Subcutaneous abdominal adipose tissue (tissue), 5 donors: ENCODE measurements at regions not wholly inside any gene's neighbourhood (a gene's known extent, or its start where the extent isn't known, plus 50 kb on each side); places are given as distances from the start of the nearest gene placed in this dataset.

Source experiments
- H3K27ac ChIP-seq: one replicate; pipeline ENCODE4 v1.7.0; 2013; ENCODE audit warnings: low read depth, mild to moderate bottlenecking, inconsistent platforms, low read length, moderate library complexity
- H3K27me3 ChIP-seq, 5 donors: one replicate each; pipeline ENCODE4 v1.7.0; 2013; ENCODE audit warnings: low read length in 5 of 5, inconsistent platforms in 1 of 5; ENCODE audit not compliant: control insufficient read depth in 5 of 5, insufficient read depth in 4 of 5
- H3K36me3 ChIP-seq, 5 donors: one replicate each; pipeline ENCODE4 v1.7.0; 2013; ENCODE audit warnings: low read length in 5 of 5; ENCODE audit not compliant: control insufficient read depth in 5 of 5, insufficient read depth in 5 of 5
- H3K4me1 ChIP-seq, 5 donors: one replicate each; pipeline ENCODE4 v1.7.0; 2013; ENCODE audit warnings: low read length in 5 of 5, mild to moderate bottlenecking in 3 of 5, moderate library complexity in 1 of 5; ENCODE audit not compliant: control insufficient read depth in 5 of 5, insufficient read depth in 5 of 5
- H3K4me3 ChIP-seq, 5 donors: one replicate each; pipeline ENCODE4 v1.7.0; 2013; ENCODE audit warnings: low read length in 5 of 5, low read depth in 1 of 5
- H3K9ac ChIP-seq, 5 donors: one replicate each; pipeline ENCODE4 v1.7.0; 2013; ENCODE audit warnings: low read length in 5 of 5, mild to moderate bottlenecking in 4 of 5, moderate library complexity in 3 of 5
- H3K9me3 ChIP-seq, 5 donors: one replicate each; pipeline ENCODE4 v1.7.0; 2013; ENCODE audit warnings: low read length in 5 of 5; ENCODE audit not compliant: control insufficient read depth in 5 of 5
- donor health status: healthy.
- donor health status: healthy.
- donor health status: healthy.
- donor health status: healthy.
- donor health status: healthy.

- Histone ChIP-seq H3K9me3 (no peaks in the 10 kb centered on the region), H3K36me3 (no peaks in the 10 kb centered on the region), H3K4me3 (peak overlapping the region in 4 of 5 donors; percentile 23 to 61 (median 55)), H3K9ac (peak overlapping the region in 3 of 5 donors; percentile 31 to 66 (median 54)), H3K4me1 (peaks cover 0 to 15% (median 13%) of the 10 kb centered on the region in 5 donors), H3K27me3 (no peaks in the 10 kb centered on the region), H3K27ac (peak overlapping the region; percentile 64)
Measured at GRCh38 chr6:146914489-146915483, 289.4 kb upstream of the STXBP5 start.

GRCh38 chr6:146915671-146916127 lies 288.5 kb upstream of the STXBP5 start:
- no peak overlapping the region for H3K4me3 ChIP-seq
- H3K27ac ChIP-seq: no peak overlapping the region
- no peaks in the 10 kb centered on the region for H3K36me3 ChIP-seq
- peaks cover 0 to 15% (median 13%) of the 10 kb centered on the region in 5 donors for H3K4me1 ChIP-seq
- no peak overlapping the region for H3K9ac ChIP-seq
- no peaks in the 10 kb centered on the region for H3K9me3 ChIP-seq
- no peaks in the 10 kb centered on the region for H3K27me3 ChIP-seq

- no peaks in the 10 kb centered on the region for H3K9me3 ChIP-seq
- no peaks in the 10 kb centered on the region for H3K36me3 ChIP-seq
- no peak overlapping the region for H3K9ac ChIP-seq
- no peak overlapping the region for H3K27ac ChIP-seq
- H3K4me1 ChIP-seq: peaks cover 0 to 15% (median 13%) of the 10 kb centered on the region in 5 donors
- H3K27me3 ChIP-seq: no peaks in the 10 kb centered on the region
- no peak overlapping the region for H3K4me3 ChIP-seq
Measured at GRCh38 chr6:146916435-146917025, 287.7 kb upstream of the STXBP5 start.

- no peaks in the 10 kb centered on the region for H3K27me3 ChIP-seq
- peaks cover 0 to 15% (median 13%) of the 10 kb centered on the region in 5 donors for H3K4me1 ChIP-seq
- H3K9ac ChIP-seq: no peak overlapping the region
- no peaks in the 10 kb centered on the region for H3K36me3 ChIP-seq
- no peaks in the 10 kb centered on the region for H3K9me3 ChIP-seq
- no peak overlapping the region for H3K27ac ChIP-seq
- H3K4me3 ChIP-seq: no peak overlapping the region
Measured at GRCh38 chr6:146917182-146917581, 287.0 kb upstream of the STXBP5 start.

- no peak overlapping the region for H3K9ac ChIP-seq
- peaks cover 0 to 15% (median 13%) of the 10 kb centered on the region in 5 donors for H3K4me1 ChIP-seq
- no peaks in the 10 kb centered on the region for H3K9me3 ChIP-seq
- no peak overlapping the region for H3K4me3 ChIP-seq
- H3K27me3 ChIP-seq: no peaks in the 10 kb centered on the region
- no peaks in the 10 kb centered on the region for H3K36me3 ChIP-seq
- no peak overlapping the region for H3K27ac ChIP-seq
Measured at GRCh38 chr6:146917979-146918378, 286.2 kb upstream of the STXBP5 start.

- H3K9ac ChIP-seq: no peak overlapping the region
- peaks cover 0 to 9% (median 7%) of the 10 kb centered on the region in 5 donors for H3K4me1 ChIP-seq
- no peak overlapping the region for H3K4me3 ChIP-seq
- no peak overlapping the region for H3K27ac ChIP-seq
- no peaks in the 10 kb centered on the region for H3K9me3 ChIP-seq
- no peaks in the 10 kb centered on the region for H3K36me3 ChIP-seq
- H3K27me3 ChIP-seq: no peaks in the 10 kb centered on the region
Measured at GRCh38 chr6:146919017-146919416, 285.2 kb upstream of the STXBP5 start.

DNA sequence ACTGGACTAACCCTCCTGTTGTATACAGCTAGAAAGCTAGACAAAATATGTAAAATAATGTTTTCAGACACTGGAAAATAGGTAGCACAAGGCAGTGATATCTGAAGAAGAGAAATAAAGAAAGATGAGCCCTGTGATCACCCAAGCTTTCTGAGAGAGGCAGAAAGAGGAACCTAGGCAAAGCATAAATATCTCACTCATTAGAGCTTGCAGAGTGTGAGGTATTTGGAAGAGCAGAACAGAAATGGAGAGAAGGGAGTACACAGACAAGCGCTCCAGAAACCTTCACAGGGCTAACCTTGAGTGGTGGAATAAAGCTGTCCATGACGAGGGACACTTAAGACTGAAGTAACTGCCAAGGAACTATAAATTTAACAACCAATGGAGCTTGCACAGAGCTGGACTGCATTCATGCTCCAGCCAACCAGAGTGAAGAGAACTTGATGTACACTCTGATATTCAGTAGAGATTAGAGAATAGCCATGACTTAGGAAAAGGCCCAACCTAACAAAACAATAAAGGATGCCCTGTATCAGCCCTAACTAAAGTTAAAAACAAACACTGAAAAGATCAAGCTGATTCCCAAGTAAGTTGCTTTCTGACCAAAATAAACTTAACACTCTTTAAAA lies 280.9 kb upstream of the STXBP5 start:
- no peak overlapping the region for H3K4me3 ChIP-seq
- no peak overlapping the region for H3K9ac ChIP-seq
- no peaks in the 10 kb centered on the region for H3K36me3 ChIP-seq
- no peaks in the 10 kb centered on the region for H3K9me3 ChIP-seq
- H3K27me3 ChIP-seq: no peaks in the 10 kb centered on the region
- H3K27ac ChIP-seq: no peak overlapping the region
- no peaks in the 10 kb centered on the region for H3K4me1 ChIP-seq

DNA sequence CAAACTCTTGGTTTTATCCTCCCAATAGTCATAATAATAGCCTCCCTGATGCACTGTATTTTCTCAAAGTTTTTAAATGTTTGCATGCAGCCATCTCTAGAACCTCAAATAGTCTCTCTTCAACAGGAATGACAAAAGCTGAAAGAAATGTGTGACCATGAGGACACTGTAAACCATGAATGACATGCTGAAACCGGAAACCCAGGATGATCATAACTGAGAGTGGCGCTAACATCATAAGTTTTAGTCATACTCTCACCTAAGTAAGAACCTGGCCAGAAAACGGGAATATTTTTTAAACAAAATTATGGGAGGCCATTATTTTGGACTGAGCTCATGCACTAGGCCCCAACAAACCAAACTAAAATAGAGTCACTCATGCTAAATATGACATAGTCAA lies 278.4 kb upstream of the STXBP5 start:
- H3K4me3 ChIP-seq: no peak overlapping the region
- no peak overlapping the region for H3K9ac ChIP-seq
- no peaks in the 10 kb centered on the region for H3K36me3 ChIP-seq
- no peaks in the 10 kb centered on the region for H3K9me3 ChIP-seq
- H3K27me3 ChIP-seq: no peaks in the 10 kb centered on the region
- no peak overlapping the region for H3K27ac ChIP-seq
- no peaks in the 10 kb centered on the region for H3K4me1 ChIP-seq

GRCh38 chr6:146928503-146928902 lies 275.7 kb upstream of the STXBP5 start:
- no peaks in the 10 kb centered on the region for H3K27me3 ChIP-seq
- no peaks in the 10 kb centered on the region for H3K9me3 ChIP-seq
- H3K4me3 ChIP-seq: no peak overlapping the region
- H3K36me3 ChIP-seq: no peaks in the 10 kb centered on the region
- no peaks in the 10 kb centered on the region for H3K4me1 ChIP-seq
- no peak overlapping the region for H3K27ac ChIP-seq
- H3K9ac ChIP-seq: no peak overlapping the region

DNA sequence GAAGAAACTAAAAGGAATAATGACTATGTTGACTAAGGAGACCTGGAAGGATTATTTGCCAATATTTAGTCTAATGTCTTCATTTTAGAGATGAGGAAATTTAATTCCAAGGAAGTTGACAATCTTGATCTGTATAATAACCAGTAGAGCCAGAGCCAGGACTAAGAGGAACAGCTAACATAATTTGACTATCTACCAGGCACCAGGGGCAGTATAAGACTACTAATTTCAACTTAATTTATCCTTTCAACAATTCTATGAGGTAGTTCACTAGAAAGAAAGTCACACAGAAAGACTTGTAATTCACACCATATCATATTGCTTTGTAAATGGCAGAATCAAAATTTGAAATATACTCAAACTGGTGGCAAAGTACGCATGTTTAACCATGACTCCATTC lies 273.0 kb upstream of the STXBP5 start:
- Histone ChIP-seq H3K4me1 (no peaks in the 10 kb centered on the region), H3K36me3 (no peaks in the 10 kb centered on the region), H3K27me3 (no peaks in the 10 kb centered on the region), H3K27ac (no peak overlapping the region), H3K9me3 (no peaks in the 10 kb centered on the region), H3K9ac (no peak overlapping the region), H3K4me3 (no peak overlapping the region)
